ENCODE measurements at regions not wholly inside any gene's neighbourhood (a gene's known extent, or its start where the extent isn't known, plus 50 kb on each side); places are given as distances from the start of the nearest gene placed in this dataset.

- DNase-seq, result no peak
These were observed 906.1 kb downstream of the CDH11 start for GRCh38 chr16:64215730-64216129.

- DNase-seq, result no peak
These were observed 910.5 kb downstream of the CDH11 start for GRCh38 chr16:64211331-64211730.

- no peak for DNase-seq
These were observed 915.0 kb downstream of the CDH11 start for GRCh38 chr16:64206862-64207261.

- no peak for DNase-seq
These were observed 918.7 kb downstream of the CDH11 start for GRCh38 chr16:64203126-64203525.

GRCh38 chr16:64202571-64202970 lies 919.3 kb downstream of the CDH11 start:
- no peak for DNase-seq

- DNase-seq, result no peak
These were observed 925.4 kb downstream of the CDH11 start for GRCh38 chr16:64196444-64196843.

GRCh38 chr16:64185954-64186353 lies 935.9 kb downstream of the CDH11 start:
- no peak for DNase-seq

- DNase-seq, result no peak
These were observed 937.7 kb downstream of the CDH11 start for GRCh38 chr16:64184156-64184555.

GRCh38 chr16:64182985-64183384 lies 938.9 kb downstream of the CDH11 start:
- no peak for DNase-seq

- no peak for DNase-seq
These were observed 940.5 kb downstream of the CDH11 start for GRCh38 chr16:64181271-64181925.

GRCh38 chr16:64180136-64180900 lies 941.5 kb downstream of the CDH11 start:
- DNase-seq, result no peak

- DNase-seq, result no peak
These were observed 947.5 kb downstream of the CDH11 start for GRCh38 chr16:64174327-64174726.

- no peak for DNase-seq
These were observed 949.2 kb downstream of the CDH11 start for GRCh38 chr16:64172652-64173051.

- DNase-seq, result no peak
These were observed 949.6 kb downstream of the CDH11 start for GRCh38 chr16:64172226-64172625.

- no peak for DNase-seq
These were observed 950.2 kb downstream of the CDH11 start for GRCh38 chr16:64171632-64172031.

GRCh38 chr16:64168371-64168770 lies 953.5 kb downstream of the CDH11 start:
- no peak for DNase-seq

- DNase-seq, result no peak
These were observed 953.9 kb downstream of the CDH11 start for GRCh38 chr16:64167936-64168335.

GRCh38 chr16:64165368-64165767 lies 956.5 kb downstream of the CDH11 start:
- DNase-seq, result no peak

GRCh38 chr16:64162613-64163375 lies 959.1 kb downstream of the CDH11 start:
- DNase-seq, result no peak

- DNase-seq, result no peak
These were observed 961.9 kb downstream of the CDH11 start for GRCh38 chr16:64159976-64160375.

- no peak for DNase-seq
These were observed 962.8 kb downstream of the CDH11 start for GRCh38 chr16:64158941-64159588.

- no peak for DNase-seq
These were observed 968.1 kb downstream of the CDH11 start for GRCh38 chr16:64153718-64154117.
